Upper lobe of right lung (tissue), 1 donor: ENCODE measurements at regions not wholly inside any gene's neighbourhood (a gene's known extent, or its start where the extent isn't known, plus 50 kb on each side); places are given as distances from the start of the nearest gene placed in this dataset.

Experiments
- ATAC-seq: fragments of 200-7000 bp; cut with Tn5 transposase; one replicate; pipeline ENCODE4 v1.9.1; 2020; ENCODE audit warnings: mild to moderate bottlenecking, moderate library complexity
- DNase-seq: peaks from one replicate; pipeline ENCODE4 v3.0.0-alpha.2; 2020
- H3K27ac ChIP-seq: fragments of 200-600 bp; one replicate; pipeline ENCODE4 v1.8.0; 2022
- H3K27me3 ChIP-seq: fragments of 200-600 bp; one replicate; pipeline ENCODE4 v1.8.0; 2022; ENCODE audit warnings: mild to moderate bottlenecking
- H3K36me3 ChIP-seq: fragments of 200-600 bp; one replicate; pipeline ENCODE4 v1.8.0; 2022
- H3K4me1 ChIP-seq: fragments of 200-600 bp; one replicate; pipeline ENCODE4 v1.8.0; 2022
- H3K4me3 ChIP-seq: fragments of 200-600 bp; one replicate; pipeline ENCODE4 v1.8.0; 2022; ENCODE audit warnings: mild to moderate bottlenecking
- H3K9me3 ChIP-seq: fragments of 200-600 bp; one replicate; pipeline ENCODE4 v1.8.0; 2022
- CTCF ChIP-seq: fragments of 200-600 bp; IDR thresholded peaks from one replicate; pipeline ENCODE4 v1.8.0; 2022; ENCODE audit warnings: antibody characterized with exemption
- intact Hi-C: fragments of 100-400 bp; cut with DNase I; formaldehyde crosslinking; loops from one replicate; pipeline ENCODE4 v1.11.0; 2022
- donor health status: DM: no; HTN: yes; CAD: no; lungs with severe emphysema.

DNA sequence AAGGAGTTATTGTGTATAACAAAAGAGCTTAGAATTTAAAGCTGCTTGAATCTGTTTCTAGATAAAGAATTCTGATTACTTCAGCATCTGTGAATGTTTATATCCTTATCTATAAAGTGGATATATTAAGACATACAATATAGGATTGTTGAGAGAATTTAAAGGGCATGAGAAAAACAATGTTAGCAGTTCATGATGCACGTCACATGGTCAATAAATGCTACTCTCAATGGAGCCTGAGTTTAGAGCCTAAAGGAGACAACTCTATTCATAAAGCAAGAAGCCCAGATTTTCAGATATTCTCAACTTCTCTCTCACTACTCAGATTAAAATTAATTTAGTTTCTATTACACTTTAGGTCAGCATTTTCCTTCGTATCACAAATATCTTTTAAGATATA is 666.7 kb upstream of the CDH18 start:
- intact Hi-C loops: no loop called here
- H3K36me3 ChIP-seq: no peaks in the 10 kb centered on the region

DNA sequence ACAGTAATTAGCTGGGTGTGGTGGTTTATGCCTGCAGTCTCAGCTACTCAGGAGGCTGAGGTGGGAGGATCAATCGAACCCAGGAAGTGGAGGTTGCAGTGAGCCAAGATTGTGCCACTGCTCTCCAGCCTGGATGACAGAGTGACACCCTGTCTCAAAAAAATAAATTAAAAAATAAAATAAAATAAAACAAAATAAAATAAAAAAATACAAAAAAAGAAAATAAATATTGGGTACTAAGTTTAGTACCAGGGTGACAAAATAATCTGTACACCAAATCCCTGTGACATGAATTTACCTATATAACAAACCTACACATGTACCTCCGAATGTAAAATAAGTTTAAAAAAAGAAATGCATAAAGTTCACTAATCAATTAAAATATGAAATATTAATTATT is 666.0 kb upstream of the CDH18 start:
- DNase-seq (no peak), ATAC-seq (no peak)
- Histone ChIP-seq H3K27ac (no peak overlapping the region), H3K27me3 (no peaks in the 10 kb centered on the region), H3K4me1 (no peaks in the 10 kb centered on the region), H3K36me3 (no peaks in the 10 kb centered on the region), H3K4me3 (no peak overlapping the region), H3K9me3 (no peaks in the 10 kb centered on the region)
- TF ChIP-seq CTCF: no peak
- intact Hi-C loops: no loop called here

More for the DNA sequence above, 666.7 kb upstream of the CDH18 start:
- Histone ChIP-seq H3K27me3 (no peaks in the 10 kb centered on the region), H3K4me1 (no peaks in the 10 kb centered on the region), H3K9me3 (no peaks in the 10 kb centered on the region), H3K4me3 (no peak overlapping the region), H3K27ac (no peak overlapping the region)
- DNase-seq (no peak), ATAC-seq (no peak)
- TF ChIP-seq CTCF: no peak

- ATAC-seq (no peak), DNase-seq (no peak)
- no peak overlapping the region for H3K27ac ChIP-seq
- no peaks in the 10 kb centered on the region for H3K36me3 ChIP-seq
- no peaks in the 10 kb centered on the region for H3K27me3 ChIP-seq
- TF ChIP-seq CTCF: no peak
- intact Hi-C loops: no loop called here
- H3K9me3 ChIP-seq: no peaks in the 10 kb centered on the region
- H3K4me1 ChIP-seq: no peaks in the 10 kb centered on the region
- H3K4me3 ChIP-seq: no peak overlapping the region
Observed at GRCh38 chr5:20649966-20650365, 662.0 kb upstream of the CDH18 start.

DNA sequence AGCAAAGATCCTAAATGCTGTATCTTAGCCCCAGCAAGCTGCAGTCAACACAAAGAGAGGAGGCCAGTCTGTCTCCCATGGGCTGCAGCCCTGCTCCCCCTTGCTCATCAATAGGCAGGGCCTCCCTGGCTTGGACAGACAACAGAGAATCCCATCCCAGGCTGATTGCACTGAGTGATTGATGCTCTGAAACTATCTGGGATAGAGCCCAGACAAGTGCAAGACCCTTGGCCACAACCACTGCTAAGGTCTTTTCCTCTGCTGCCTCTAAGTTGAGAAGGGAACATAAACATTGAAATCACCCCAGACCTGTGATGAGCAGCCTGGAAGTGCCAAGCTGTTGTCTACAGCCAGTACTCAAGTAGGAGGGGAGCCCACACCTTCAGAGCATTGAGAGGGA is 661.0 kb upstream of the CDH18 start:
- H3K27ac ChIP-seq: no peak overlapping the region
- no peaks in the 10 kb centered on the region for H3K27me3 ChIP-seq
- H3K9me3 ChIP-seq: no peaks in the 10 kb centered on the region
- H3K36me3 ChIP-seq: no peaks in the 10 kb centered on the region
- no peak for DNase-seq
- H3K4me1 ChIP-seq: no peaks in the 10 kb centered on the region
- H3K4me3 ChIP-seq: no peak overlapping the region
- intact Hi-C loops: no loop called here
- no peak for TF ChIP-seq CTCF
- ATAC-seq: no peak

DNA sequence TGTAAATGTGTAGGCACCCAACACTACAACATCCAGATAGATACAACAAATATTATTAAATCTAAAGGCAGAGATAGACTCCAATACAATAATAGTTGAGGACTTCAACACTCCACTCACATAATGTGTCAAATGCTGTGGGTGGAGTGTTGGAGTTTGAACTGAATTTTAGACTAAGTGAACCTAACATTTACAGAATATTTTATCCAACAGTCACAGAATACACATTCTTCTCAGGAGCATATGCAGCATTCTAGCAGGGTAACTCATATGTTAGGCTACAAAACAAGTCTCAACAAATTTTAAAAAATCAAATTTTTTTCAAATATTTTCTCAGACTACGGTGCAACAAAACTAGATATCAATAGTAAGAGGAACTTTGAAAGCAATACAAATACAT is 648.7 kb upstream of the CDH18 start:
- no peaks in the 10 kb centered on the region for H3K27me3 ChIP-seq
- no peak for DNase-seq
- H3K9me3 ChIP-seq: no peaks in the 10 kb centered on the region
- H3K27ac ChIP-seq: no peak overlapping the region
- ATAC-seq: no peak
- H3K4me3 ChIP-seq: no peak overlapping the region
- no peak for TF ChIP-seq CTCF
- H3K4me1 ChIP-seq: no peaks in the 10 kb centered on the region
- H3K36me3 ChIP-seq: no peaks in the 10 kb centered on the region
- intact Hi-C loops: no loop called here

GRCh38 chr5:20619591-20619990 is 631.6 kb upstream of the CDH18 start:
- DNase-seq: no peak
- no peak overlapping the region for H3K4me3 ChIP-seq
- H3K36me3 ChIP-seq: no peaks in the 10 kb centered on the region
- intact Hi-C loops: no loop called here
- H3K4me1 ChIP-seq: no peaks in the 10 kb centered on the region
- no peaks in the 10 kb centered on the region for H3K27me3 ChIP-seq
- no peaks in the 10 kb centered on the region for H3K9me3 ChIP-seq
- TF ChIP-seq CTCF: no peak
- no peak for ATAC-seq
- H3K27ac ChIP-seq: no peak overlapping the region
